Loucy (cell line): ENCODE measurements at regions not wholly inside any gene's neighbourhood (a gene's known extent, or its start where the extent isn't known, plus 50 kb on each side); places are given as distances from the start of the nearest gene placed in this dataset.

Experiments
- EZH2phosphoT487 ChIP-seq: fragments of 200-600 bp; IDR thresholded peaks from 2 replicates; pipeline ENCODE4 v1.6.1; 2018; ENCODE audit warnings: antibody characterized with exemption, mild to moderate bottlenecking, moderate library complexity, borderline replicate concordance
- TF ChIP-seq, protein P1 (sequence below): fragments of 200-600 bp; sonication (generic); conservative IDR thresholded peaks from 2 replicates; pipeline ENCODE4 v1.5.1; 2014; ENCODE audit warnings: mild to moderate bottlenecking, antibody characterized with exemption, low read length

DNA sequence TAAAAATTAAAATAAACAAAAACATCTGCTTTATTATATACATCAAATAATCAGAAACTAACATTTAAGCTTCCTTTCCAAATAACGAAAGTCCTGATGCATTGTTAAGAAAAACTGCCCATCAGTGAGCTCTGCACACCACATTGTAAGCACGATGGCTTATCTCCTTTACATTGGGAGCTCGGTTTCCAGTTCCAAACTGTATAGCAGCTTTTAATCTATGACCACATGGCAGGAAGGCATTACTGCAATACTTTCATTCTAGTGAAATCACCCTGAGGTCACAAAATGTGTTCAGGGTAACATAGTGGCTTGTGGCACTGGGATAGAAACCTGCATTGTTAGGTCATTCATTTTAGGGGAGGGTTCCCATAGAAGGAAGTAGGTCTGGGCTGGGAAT lies 146.3 kb downstream of the ZNF22 start:
- TF ChIP-seq, protein P1, sequence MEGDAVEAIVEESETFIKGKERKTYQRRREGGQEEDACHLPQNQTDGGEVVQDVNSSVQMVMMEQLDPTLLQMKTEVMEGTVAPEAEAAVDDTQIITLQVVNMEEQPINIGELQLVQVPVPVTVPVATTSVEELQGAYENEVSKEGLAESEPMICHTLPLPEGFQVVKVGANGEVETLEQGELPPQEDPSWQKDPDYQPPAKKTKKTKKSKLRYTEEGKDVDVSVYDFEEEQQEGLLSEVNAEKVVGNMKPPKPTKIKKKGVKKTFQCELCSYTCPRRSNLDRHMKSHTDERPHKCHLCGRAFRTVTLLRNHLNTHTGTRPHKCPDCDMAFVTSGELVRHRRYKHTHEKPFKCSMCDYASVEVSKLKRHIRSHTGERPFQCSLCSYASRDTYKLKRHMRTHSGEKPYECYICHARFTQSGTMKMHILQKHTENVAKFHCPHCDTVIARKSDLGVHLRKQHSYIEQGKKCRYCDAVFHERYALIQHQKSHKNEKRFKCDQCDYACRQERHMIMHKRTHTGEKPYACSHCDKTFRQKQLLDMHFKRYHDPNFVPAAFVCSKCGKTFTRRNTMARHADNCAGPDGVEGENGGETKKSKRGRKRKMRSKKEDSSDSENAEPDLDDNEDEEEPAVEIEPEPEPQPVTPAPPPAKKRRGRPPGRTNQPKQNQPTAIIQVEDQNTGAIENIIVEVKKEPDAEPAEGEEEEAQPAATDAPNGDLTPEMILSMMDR = no peak
- no peak for TF ChIP-seq EZH2phosphoT487
